HK-2 (cell line): ENCODE measurements at regions not wholly inside any gene's neighbourhood (a gene's known extent, or its start where the extent isn't known, plus 50 kb on each side); places are given as distances from the start of the nearest gene placed in this dataset.
A peak's percentile ranks its signal among the peaks of the same experiment; 100 is the strongest.
"Not testable (repeated sequence)": the region's sequence is repeated elsewhere in the genome, so short reads cannot be mapped to it uniquely, and the experiment has no call there.

Experiments
- DNase-seq: peaks from one replicate; pipeline ENCODE4 v3.0.0-alpha.2; 2018; ENCODE audit not compliant: unreplicated experiment

GRCh38 chr6:151154418-151154817 is 85.3 kb upstream of the AKAP12 start:
- no peak for DNase-seq

GRCh38 chr6:151155095-151155494 is 84.7 kb upstream of the AKAP12 start:
- no peak for DNase-seq

GRCh38 chr6:151160929-151161757 is 78.6 kb upstream of the AKAP12 start:
- peak; percentile 10 for DNase-seq

GRCh38 chr6:151164383-151164782 is 75.4 kb upstream of the AKAP12 start:
- no peak for DNase-seq

DNA sequence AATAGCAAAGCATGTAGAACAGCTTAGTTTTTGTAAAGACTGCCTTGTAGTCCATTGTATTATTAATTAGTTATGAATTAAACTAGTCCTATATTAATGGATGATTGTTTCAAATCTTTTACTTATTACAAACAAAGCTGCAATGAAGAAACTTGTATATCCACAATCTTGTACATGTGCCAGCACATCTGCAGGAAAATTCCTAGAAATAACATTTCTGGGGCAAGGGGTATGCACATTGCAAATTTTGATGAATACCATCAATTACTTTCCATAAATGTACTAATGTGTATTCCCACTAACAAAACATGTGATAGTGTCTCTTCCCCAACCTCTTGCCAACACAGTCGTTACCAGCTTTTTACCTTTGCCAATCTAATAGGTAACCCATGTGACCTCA is 73.6 kb upstream of the AKAP12 start:
- DNase-seq: no peak

GRCh38 chr6:151167034-151167433 is 72.7 kb upstream of the AKAP12 start:
- DNase-seq: no peak

GRCh38 chr6:151170622-151171246 is 69.0 kb upstream of the AKAP12 start:
- no peak for DNase-seq

DNA sequence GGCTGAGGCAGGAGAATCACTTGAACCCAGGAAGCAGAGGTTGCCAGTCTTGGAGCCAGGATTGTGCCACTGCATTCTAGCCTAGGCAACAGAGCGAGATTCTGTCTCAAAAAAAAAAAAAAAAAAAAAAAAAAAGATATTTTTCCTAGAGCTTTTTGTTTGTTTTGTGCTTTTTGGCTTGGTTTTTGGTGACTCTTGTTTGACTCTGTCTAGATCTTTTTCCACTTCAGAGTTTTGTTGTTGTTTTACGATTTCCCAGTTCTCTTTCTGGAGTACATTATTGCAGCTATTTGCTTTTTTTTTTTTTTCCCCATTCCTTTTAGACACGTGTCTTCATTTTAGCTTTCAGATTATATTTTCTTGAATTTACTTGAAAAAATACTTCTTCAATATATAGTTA is 67.0 kb upstream of the AKAP12 start:
- DNase-seq: no peak

GRCh38 chr6:151175662-151176445 is 63.9 kb upstream of the AKAP12 start:
- no peak for DNase-seq

GRCh38 chr6:151176911-151177770 is 62.6 kb upstream of the AKAP12 start:
- DNase-seq: no peak

DNA sequence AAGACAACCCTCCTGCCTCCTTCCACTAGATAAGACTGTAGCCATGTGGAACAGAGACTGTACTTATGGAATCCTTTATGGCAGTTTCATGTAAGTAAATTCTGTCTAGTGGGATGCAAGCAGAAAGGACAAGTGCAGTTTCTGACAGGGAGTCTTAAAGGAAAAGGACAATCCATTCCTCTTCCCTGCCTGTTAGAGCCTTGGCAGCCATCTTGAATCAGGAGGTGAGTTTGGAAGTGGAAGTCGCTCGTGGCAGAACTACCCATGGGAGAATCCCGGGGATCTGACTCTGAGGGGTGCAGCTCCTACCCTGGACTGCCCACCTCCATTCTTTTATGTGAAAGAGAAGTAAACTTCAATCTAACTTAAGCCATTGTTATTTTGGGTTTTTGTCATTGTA is 61.4 kb upstream of the AKAP12 start:
- DNase-seq: no peak

DNA sequence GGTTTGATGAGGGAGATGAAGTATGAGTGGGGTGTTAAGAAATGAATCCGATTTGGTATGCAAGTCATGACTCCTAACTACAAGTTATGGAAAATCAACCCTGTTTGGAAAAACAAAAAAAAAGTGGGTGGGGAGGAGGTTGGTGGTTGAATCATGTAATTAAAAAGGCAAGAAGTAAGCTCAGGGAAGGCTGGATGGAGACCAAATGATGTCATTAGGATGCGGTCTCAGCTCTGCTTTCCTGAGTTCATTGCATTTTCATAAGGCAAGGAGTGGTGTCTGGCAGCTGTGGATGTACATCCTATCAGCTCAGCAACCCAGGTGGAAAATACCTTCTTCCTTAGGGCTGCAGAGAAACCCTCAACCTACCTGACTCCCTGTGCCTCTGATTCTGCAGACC is 60.4 kb upstream of the AKAP12 start:
- DNase-seq: no peak

- no peak for DNase-seq
Observed at GRCh38 chr6:151180330-151181048, 59.3 kb upstream of the AKAP12 start.

DNA sequence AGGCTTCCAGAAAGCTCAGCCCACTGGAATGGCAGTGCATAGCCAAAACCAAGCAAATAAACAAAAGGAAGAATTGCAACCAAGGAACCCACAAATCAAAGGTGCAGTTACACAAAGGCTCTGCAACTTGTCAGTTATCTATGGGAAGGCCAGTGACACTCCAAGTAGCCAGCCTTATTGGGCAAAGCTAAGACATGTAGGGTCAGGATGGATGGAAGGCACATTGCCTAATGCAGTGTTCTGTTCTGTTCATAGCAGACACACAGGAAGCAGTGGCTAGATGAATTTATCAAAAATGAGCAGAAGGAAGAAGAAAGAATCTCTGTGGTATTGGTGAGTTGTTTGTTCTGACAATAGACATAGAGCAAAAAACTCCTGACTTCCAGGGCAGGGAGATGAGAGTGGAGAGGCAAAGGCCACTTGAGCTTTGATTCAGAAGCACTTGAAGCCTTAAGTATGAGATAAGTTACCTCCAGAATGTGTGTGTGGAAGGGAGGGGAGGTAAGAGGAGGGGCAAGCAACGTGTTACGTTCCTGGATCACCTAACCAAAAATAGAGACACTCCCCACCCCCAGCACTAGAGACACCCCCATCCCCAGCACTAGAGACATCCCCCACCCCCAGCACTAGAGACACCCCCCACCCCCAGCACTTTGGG is 57.9 kb upstream of the AKAP12 start:
- DNase-seq: no peak

- DNase-seq: not testable (repeated sequence)
Observed at GRCh38 chr6:151182958-151183357, 56.8 kb upstream of the AKAP12 start.

DNA sequence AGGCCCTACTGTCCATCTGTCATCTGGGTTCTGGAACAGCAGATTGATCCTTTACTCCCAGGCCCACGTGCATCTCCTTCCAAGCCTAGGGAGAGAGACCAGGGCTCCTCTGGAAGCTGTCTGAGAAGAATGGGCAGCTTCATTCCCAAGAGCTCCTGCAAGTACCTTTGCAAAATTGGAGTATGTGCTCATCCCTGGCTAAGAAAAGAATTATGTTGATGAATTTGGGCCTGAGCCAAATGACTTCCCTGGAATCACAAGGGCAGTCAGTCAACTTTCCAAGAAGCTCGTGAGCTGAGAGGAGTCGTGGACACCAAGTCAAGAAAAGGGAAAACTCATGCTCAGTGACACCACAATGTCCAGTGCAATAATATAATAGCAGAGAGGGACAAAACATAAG is 54.6 kb upstream of the AKAP12 start:
- no peak for DNase-seq

- no peak for DNase-seq
Observed at GRCh38 chr6:151186306-151186705, 53.5 kb upstream of the AKAP12 start.

DNA sequence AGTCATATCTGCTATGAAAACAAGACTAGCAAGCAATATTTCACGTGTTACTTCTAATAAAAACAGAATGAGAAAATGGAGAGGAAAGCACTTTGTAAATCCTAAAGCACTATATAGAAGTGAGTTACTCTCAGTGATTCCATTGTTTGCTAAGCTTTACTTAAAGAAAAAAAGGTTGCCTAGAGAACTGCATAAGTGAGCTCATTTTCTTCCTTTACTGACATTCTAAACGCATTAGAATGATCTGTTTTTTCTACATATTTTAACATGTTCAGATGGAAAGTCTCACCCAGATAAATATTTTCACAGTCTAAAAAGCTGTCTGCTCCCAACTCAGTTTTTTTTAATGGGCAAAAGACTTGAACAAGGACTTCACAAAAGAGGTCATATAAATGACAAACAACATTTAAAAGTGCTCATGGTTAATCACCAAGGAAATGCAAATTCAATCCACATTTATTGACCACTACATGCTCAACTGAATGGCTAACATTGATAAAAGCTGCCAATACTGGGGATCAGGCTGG is 52.9 kb upstream of the AKAP12 start:
- DNase-seq: no peak
